Ishikawa (cell line): ENCODE measurements at regions not wholly inside any gene's neighbourhood (a gene's known extent, or its start where the extent isn't known, plus 50 kb on each side); places are given as distances from the start of the nearest gene placed in this dataset.

Experiments used
- CEBPB ChIP-seq: IDR thresholded peaks from 2 replicates; pipeline ENCODE4 v1.6.1; 2012
- CREB1 ChIP-seq: IDR thresholded peaks from 2 replicates; pipeline ENCODE4 v1.6.1; 2012; ENCODE audit warnings: low read depth
- EP300 ChIP-seq: IDR thresholded peaks from 2 replicates; pipeline ENCODE4 v1.6.1; 2012; ENCODE audit warnings: borderline replicate concordance
- FOXM1 ChIP-seq: IDR thresholded peaks from 2 replicates; pipeline ENCODE4 v1.6.1; 2012; ENCODE audit warnings: low read depth, borderline replicate concordance
- RAD21 ChIP-seq: IDR thresholded peaks from 2 replicates; pipeline ENCODE4 v1.6.1; 2012; ENCODE audit warnings: low read depth
- TAF1 ChIP-seq: IDR thresholded peaks from 2 replicates; pipeline ENCODE4 v1.6.1; 2012; ENCODE audit warnings: low read depth, mild to moderate bottlenecking
- YY1 ChIP-seq: IDR thresholded peaks from 2 replicates; pipeline ENCODE4 v1.6.1; 2012; ENCODE audit warnings: low read depth
- ZBTB7A ChIP-seq: IDR thresholded peaks from 2 replicates; pipeline ENCODE4 v1.6.1; 2012; ENCODE audit warnings: low read depth
- TF ChIP-seq, protein P1 (sequence below): IDR thresholded peaks from 2 replicates; pipeline ENCODE4 v1.6.1; 2012; ENCODE audit warnings: low read depth, mild to moderate bottlenecking

DNA sequence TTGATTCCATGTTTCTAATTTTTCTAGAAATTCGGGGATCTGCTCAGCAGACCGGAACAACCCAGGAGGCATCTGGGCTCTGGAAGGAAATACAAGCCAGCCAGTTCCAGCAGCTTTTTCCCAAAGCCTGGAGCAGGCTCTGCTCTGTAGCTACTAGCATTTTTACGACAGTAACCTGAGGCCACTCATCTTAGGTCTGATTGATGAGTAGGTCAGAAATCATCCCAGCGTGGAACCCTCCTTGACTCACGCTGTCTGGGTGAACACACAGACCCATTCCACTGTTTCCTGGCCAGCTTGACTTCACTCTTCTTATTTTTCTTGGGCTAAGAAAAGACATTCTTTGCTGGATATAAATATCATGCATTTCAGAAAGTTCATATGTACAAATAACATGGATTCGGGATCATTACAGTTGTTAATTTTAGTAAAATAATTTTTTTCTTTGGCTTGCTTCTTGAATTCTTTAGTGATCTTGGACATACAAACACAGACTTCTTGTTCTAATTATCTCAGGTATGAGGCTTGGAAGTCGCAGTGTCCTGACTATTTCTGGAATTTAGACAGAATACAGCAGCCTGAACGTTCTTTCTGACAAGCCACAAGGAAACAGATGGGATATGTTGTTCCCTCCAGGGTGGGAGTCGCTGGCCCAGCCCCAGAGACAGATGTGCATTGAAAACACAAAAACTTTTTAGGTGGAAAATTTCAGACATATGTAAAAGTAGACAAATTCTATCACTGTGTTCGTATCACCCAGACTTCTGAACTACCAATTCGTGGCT, 54.6 kb upstream of the PITRM1 start:
- TF ChIP-seq CEBPB (no peak), EP300 (no peak), ZBTB7A (no peak), TAF1 (no peak), CREB1 (no peak), YY1 (no peak), FOXM1 (no peak), RAD21 (no peak)
- TF ChIP-seq, protein P1, sequence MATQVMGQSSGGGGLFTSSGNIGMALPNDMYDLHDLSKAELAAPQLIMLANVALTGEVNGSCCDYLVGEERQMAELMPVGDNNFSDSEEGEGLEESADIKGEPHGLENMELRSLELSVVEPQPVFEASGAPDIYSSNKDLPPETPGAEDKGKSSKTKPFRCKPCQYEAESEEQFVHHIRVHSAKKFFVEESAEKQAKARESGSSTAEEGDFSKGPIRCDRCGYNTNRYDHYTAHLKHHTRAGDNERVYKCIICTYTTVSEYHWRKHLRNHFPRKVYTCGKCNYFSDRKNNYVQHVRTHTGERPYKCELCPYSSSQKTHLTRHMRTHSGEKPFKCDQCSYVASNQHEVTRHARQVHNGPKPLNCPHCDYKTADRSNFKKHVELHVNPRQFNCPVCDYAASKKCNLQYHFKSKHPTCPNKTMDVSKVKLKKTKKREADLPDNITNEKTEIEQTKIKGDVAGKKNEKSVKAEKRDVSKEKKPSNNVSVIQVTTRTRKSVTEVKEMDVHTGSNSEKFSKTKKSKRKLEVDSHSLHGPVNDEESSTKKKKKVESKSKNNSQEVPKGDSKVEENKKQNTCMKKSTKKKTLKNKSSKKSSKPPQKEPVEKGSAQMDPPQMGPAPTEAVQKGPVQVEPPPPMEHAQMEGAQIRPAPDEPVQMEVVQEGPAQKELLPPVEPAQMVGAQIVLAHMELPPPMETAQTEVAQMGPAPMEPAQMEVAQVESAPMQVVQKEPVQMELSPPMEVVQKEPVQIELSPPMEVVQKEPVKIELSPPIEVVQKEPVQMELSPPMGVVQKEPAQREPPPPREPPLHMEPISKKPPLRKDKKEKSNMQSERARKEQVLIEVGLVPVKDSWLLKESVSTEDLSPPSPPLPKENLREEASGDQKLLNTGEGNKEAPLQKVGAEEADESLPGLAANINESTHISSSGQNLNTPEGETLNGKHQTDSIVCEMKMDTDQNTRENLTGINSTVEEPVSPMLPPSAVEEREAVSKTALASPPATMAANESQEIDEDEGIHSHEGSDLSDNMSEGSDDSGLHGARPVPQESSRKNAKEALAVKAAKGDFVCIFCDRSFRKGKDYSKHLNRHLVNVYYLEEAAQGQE: no peak
